Panc1 (cell line): ENCODE measurements at regions not wholly inside any gene's neighbourhood (a gene's known extent, or its start where the extent isn't known, plus 50 kb on each side); places are given as distances from the start of the nearest gene placed in this dataset.

Experiments
- CTCF ChIP-seq: fragments of 450-650 bp; IDR thresholded peaks from 2 replicates; pipeline ENCODE4 v1.5.1; 2017; ENCODE audit warnings: mild to moderate bottlenecking
- TCF7L2 ChIP-seq: IDR thresholded peaks from 2 replicates; pipeline ENCODE4 v1.6.1; 2011; ENCODE audit warnings: mild to moderate bottlenecking, low read depth, low read length, inconsistent platforms

DNA sequence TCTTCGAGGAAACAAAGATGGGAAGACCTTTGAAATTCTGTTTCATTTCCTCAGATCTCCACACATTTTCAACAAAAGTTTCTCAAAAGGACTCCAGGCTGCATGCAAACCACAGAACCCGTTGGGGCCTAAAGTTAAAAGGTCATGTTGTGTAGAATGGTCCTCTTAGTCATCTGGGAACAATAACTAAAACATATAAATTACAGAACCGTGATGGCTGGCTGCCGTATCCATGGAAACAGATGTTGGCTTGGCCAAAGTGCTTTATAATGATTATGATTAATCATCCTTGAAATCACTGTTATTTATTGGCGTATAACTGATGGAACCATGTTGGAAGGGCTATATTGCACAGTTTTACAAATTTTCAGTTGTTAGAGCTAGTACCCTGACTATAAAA, 182.8 kb upstream of the CRIM1 start:
- TF ChIP-seq CTCF = no peak
- no peak for TF ChIP-seq TCF7L2
